ENCODE measurements at regions not wholly inside any gene's neighbourhood (a gene's known extent, or its start where the extent isn't known, plus 50 kb on each side); places are given as distances from the start of the nearest gene placed in this dataset.

GRCh38 chr15:95470529-95470928 lies 860.0 kb upstream of the NR2F2 start:
- DNase-seq, result no peak

GRCh38 chr15:95470997-95471689 lies 859.4 kb upstream of the NR2F2 start:
- DNase-seq, result no peak

- DNase-seq, result no peak
These were observed 858.8 kb upstream of the NR2F2 start for GRCh38 chr15:95471690-95472086.

GRCh38 chr15:95475067-95475466 lies 855.4 kb upstream of the NR2F2 start:
- DNase-seq, result no peak

DNA sequence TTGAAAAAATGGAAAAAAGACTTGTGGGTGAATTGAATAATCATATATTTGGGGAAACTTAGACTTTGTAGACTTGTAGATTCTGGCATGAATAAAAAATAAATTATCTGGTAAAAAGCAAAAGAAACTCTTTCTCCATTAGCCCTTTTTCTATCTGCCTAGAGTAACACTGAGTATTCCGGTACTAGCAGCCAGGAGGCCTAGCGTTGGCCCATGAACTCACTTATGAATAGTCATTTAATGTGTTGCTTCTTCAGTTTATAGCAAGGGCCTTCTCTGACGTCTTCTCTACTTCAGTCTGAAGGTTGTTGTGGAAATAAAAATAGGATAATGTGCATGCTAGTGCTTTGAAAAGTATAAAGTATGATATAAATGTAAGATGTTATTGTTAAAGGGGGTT lies 851.2 kb upstream of the NR2F2 start:
- no peak for DNase-seq

GRCh38 chr15:95485367-95485766 lies 845.1 kb upstream of the NR2F2 start:
- DNase-seq, result no peak

- no peak for DNase-seq
These were observed 844.3 kb upstream of the NR2F2 start for GRCh38 chr15:95486224-95486623.

- no peak for DNase-seq
These were observed 841.4 kb upstream of the NR2F2 start for GRCh38 chr15:95489103-95489502.

DNA sequence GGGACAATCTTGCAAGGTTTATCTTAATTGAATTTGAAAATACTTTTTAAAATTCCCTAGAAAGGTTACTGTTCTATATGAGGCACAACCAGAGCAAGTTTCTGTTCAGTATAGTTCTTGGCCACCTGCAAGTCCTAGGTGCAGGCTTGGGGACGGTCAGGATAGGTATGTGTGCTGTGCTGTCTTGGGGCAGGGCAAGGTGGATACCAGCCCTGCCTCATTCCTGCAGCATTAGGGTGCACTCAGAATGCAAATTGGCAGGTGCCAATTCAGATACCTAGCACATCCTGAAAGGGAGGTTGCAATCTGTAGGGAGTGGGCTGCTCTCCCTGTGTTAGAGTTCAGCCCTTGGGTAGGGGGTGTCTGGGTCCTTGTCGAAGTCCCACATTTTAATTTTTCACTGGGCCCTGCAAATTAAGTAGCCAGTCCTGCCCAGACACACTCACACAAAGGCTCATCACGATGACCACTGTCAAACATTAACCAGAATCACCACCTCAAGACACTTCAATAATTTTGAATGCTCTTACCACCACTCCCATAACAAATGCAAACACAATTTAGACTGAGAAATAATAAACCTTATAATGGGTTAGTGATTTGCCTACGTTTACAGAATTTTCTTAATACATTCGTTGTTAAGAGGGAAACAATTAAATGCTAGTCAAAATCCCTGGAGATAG lies 838.0 kb upstream of the NR2F2 start:
- no peak for DNase-seq

DNA sequence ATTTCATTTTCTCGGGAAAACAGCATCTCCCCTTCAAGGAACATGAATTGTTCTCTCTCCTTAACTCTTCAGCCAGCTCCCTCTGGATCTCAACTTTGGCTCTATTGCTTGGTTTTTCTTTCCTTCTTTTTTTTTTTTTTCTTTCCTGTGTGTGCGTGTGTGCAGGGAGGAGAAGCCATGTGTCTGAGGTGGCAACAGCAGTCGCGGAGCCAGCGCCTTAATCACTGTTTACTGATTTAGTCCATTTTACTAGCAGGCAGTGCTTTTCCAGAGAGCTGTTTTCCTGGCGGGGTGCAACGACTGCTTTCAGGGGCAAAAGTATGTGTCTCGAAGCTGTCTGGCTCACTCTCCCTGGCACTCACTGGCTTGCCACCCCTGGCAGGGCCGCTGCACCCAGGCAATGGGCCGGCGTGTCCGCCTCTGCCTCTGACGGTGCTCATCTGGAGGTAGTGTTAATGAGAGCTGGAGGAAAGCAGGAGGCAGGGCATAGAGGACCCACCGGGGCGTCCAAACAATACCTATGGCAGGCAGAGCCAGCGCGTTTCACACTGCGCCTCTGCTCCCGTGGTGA lies 835.4 kb upstream of the NR2F2 start:
- DNase-seq, result no peak

DNA sequence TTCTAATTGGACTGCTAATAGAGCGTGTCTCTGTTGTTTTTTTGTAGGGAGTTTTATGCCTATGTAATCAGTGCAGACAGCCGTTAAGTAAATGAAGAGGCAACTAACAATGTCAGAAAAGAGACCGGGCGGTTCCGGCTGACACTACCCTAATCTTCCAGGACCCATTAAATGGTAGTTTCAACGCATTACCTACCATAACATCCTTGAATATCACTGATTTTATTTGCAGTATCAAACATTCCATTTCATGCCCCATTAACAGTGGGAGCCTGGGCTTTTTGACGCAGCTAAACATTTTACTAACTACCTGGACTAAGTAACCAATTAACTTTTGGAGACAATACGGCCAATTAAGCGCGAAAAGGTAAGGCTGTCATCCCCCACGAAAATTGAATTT lies 832.9 kb upstream of the NR2F2 start:
- no peak for DNase-seq

- DNase-seq, result no peak
These were observed 831.5 kb upstream of the NR2F2 start for GRCh38 chr15:95498961-95499360.

GRCh38 chr15:95499397-95499796 lies 831.1 kb upstream of the NR2F2 start:
- no peak for DNase-seq

GRCh38 chr15:95501865-95502264 lies 828.6 kb upstream of the NR2F2 start:
- no peak for DNase-seq

- DNase-seq, result no peak
These were observed 827.4 kb upstream of the NR2F2 start for GRCh38 chr15:95503107-95503506.

GRCh38 chr15:95503640-95504225 lies 826.8 kb upstream of the NR2F2 start:
- no peak for DNase-seq

GRCh38 chr15:95511671-95512070 lies 818.8 kb upstream of the NR2F2 start:
- no peak for DNase-seq

DNA sequence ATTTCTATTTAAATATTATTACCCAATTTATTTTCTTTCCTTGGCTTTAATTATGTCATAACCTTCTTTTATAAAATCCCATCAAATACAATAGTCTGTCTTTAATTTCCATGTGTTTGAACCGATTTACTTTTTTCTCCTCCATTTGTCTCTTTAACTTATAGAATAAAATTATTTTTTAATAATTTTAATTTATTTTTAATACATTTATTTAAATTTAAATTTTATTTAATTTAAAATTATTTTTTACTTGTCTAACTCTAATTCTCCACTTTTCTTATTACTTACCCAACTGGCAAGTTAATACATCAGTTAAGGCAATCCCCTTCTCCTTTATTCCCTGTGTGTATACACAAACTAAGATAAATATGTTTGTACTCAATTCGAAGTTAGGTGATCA lies 817.6 kb upstream of the NR2F2 start:
- no peak for DNase-seq

- no peak for DNase-seq
These were observed 810.6 kb upstream of the NR2F2 start for GRCh38 chr15:95519887-95520286.

- DNase-seq, result no peak
These were observed 810.0 kb upstream of the NR2F2 start for GRCh38 chr15:95520511-95520910.

- no peak for DNase-seq
These were observed 809.6 kb upstream of the NR2F2 start for GRCh38 chr15:95520922-95521321.

- no peak for DNase-seq
These were observed 808.0 kb upstream of the NR2F2 start for GRCh38 chr15:95522533-95522932.

DNA sequence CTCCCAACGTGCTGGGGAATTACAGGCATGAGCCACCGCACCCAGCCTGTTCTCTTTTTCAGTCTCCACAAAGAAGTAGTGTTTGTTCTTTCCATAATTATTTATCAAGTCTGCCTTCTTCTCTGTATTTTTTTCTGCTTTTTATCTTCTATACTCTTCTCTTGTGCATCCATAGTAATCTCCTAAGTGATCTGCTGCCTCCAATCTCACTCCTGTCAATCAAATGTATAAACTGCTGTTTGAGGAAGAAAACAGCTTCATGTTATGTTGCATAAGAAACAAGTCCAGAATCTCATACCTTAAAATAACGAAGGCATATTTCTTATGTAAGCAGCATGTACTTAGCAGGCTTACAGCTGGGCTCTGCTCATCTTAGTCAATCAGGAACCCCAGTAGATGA lies 801.6 kb upstream of the NR2F2 start:
- no peak for DNase-seq

DNA sequence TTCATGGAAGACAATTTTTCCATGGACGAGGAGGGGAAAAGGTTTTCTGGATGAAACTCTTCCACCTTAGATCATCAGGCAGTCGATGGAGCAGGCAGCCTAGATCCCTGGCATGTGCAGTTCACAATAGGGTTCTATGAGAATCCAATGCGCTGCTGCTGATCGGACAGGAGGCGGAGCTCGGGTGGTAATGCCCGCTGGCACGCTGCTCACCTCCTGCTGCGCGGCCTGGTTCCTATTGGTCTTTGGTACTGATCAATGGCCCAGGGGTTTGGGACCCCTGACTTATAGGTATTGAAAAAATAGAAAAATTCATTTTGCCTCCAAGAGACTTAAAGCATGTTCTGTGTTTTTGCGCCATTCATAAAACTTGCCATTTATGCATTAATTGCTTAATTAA lies 793.9 kb upstream of the NR2F2 start:
- no peak for DNase-seq
